ENCODE measurements at regions not wholly inside any gene's neighbourhood (a gene's known extent, or its start where the extent isn't known, plus 50 kb on each side); places are given as distances from the start of the nearest gene placed in this dataset.

GRCh38 chr11:91804042-91804441 is 420.6 kb upstream of the FAT3 start:
- peak; percentile 23 for DNase-seq (ENCODE audit: low read depth)
- H3K4me3 ChIP-seq (ENCODE audit: low read depth, low read length) = no peak overlapping the region
- no peak for TF ChIP-seq CTCF (conservative IDR thresholded peaks at IDR 0.05; ENCODE audit: low read depth, low read length)

- no peak for TF ChIP-seq CTCF (conservative IDR thresholded peaks at IDR 0.05; ENCODE audit: low read depth, low read length)
- H3K4me3 ChIP-seq (ENCODE audit: low read depth, low read length) = no peak overlapping the region
- no peak for DNase-seq (ENCODE audit: low read depth)
Measured at GRCh38 chr11:91802475-91802874, 422.1 kb upstream of the FAT3 start.

- no peak for TF ChIP-seq CTCF (conservative IDR thresholded peaks at IDR 0.05; ENCODE audit: low read depth, low read length)
- H3K4me3 ChIP-seq (ENCODE audit: low read depth, low read length) = no peak overlapping the region
- no peak for DNase-seq (ENCODE audit: low read depth)
Measured at GRCh38 chr11:91800208-91800914, 424.3 kb upstream of the FAT3 start.

GRCh38 chr11:91798240-91798639 is 426.4 kb upstream of the FAT3 start:
- DNase-seq (ENCODE audit: low read depth) = no peak
- no peak for TF ChIP-seq CTCF (conservative IDR thresholded peaks at IDR 0.05; ENCODE audit: low read depth, low read length)
- H3K4me3 ChIP-seq (ENCODE audit: low read depth, low read length) = no peak overlapping the region

GRCh38 chr11:91796999-91797398 is 427.6 kb upstream of the FAT3 start:
- no peak for TF ChIP-seq CTCF (conservative IDR thresholded peaks at IDR 0.05; ENCODE audit: low read depth, low read length)
- DNase-seq (ENCODE audit: low read depth) = no peak
- H3K4me3 ChIP-seq (ENCODE audit: low read depth, low read length) = no peak overlapping the region

- peak; percentile 16 for DNase-seq (ENCODE audit: low read depth)
- H3K4me3 ChIP-seq (ENCODE audit: low read depth, low read length) = no peak overlapping the region
- TF ChIP-seq CTCF (conservative IDR thresholded peaks at IDR 0.05; ENCODE audit: low read depth, low read length) = no peak
Measured at GRCh38 chr11:91795139-91795887, 429.3 kb upstream of the FAT3 start.
